ENCODE measurements at regions not wholly inside any gene's neighbourhood (a gene's known extent, or its start where the extent isn't known, plus 50 kb on each side); places are given as distances from the start of the nearest gene placed in this dataset.

DNA sequence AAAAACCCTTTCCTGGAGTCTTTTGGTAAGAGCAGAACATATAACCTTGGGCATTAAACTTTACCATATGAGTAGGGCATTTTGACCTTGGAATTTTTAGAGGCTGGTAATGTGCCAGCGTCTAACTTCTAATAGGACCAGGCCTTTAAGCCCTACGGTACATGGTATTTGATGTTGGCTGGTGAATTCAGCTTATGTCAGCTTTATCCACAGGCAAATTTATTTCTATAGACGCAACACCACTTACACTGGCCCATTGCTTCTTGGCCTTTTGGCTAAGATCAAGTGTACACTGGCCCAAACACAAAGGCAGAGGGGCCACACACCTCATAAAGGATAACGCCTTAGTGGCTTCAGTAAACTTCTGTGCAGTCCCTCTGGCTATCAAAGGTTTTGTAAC, 410.2 kb upstream of the LARGE1 start:
- no peak overlapping the region for H3K4me3 ChIP-seq (replicated peaks in 1 of 3; ENCODE audit: insufficient read depth in 1 of 3, low read depth in 1 of 3, low read length in 3 of 3)
- H3K27ac ChIP-seq (ENCODE audit: insufficient read depth, low read depth, low read length), result no peak overlapping the region
- H3K4me2 ChIP-seq (ENCODE audit: insufficient read depth, low read length), result no peak overlapping the region
- H3K27me3 ChIP-seq (ENCODE audit: control insufficient read depth in 2 of 2, insufficient read depth in 2 of 2, low read length in 2 of 2), result no peaks in the 10 kb centered on the region
- H3K79me2 ChIP-seq (ENCODE audit: control insufficient read depth, insufficient read depth, low read length), result no peaks in the 10 kb centered on the region
- H3K4me1 ChIP-seq (ENCODE audit: control insufficient read depth, extremely low read depth, insufficient read depth, low read length), result no peaks in the 10 kb centered on the region
- no peak overlapping the region for H3K9ac ChIP-seq (replicated peaks; ENCODE audit: extremely low read depth, insufficient read depth, low read length)
- H3K9me1 ChIP-seq (replicated peaks; ENCODE audit: control insufficient read depth, extremely low read depth, insufficient read depth, low read length), result no peaks in the 10 kb centered on the region
- ChIA-PET POLR2A (no interaction called here), CTCF (no interaction called here)
- H4K20me1 ChIP-seq (replicated peaks; ENCODE audit: control insufficient read depth, extremely low read depth, insufficient read depth, low read length), result no peaks in the 10 kb centered on the region
- no peak overlapping the region for H2AFZ ChIP-seq (ENCODE audit: low read depth, low read length)
- FAIRE-seq (no peak), DNase-seq (ENCODE audit: low read depth, low spot score) (no peak)
- no TSS peak for BruUV-seq (replicated peaks)
- TF ChIP-seq MYC (IDR thresholded peaks at IDR 0.05; ENCODE audit: low read depth, low read length) (no peak), EZH2 (IDR thresholded peaks at IDR 0.05; ENCODE audit: borderline replicate concordance, low read depth, low read length, severe bottlenecking) (no peak), FOS (IDR thresholded peaks at IDR 0.05; ENCODE audit: borderline replicate concordance, insufficient read depth, low read length) (no peak), POLR2A (IDR thresholded peaks at IDR 0.05; ENCODE audit: low read depth, low read length) (no peak), JUN (IDR thresholded peaks at IDR 0.05; ENCODE audit: borderline replicate concordance, insufficient read depth, insufficient read length, low read depth) (no peak), GATA2 (IDR thresholded peaks at IDR 0.05; ENCODE audit: insufficient read depth, insufficient read length, low read depth, low read length) (no peak), POLR2AphosphoS5 (IDR thresholded peaks at IDR 0.05; ENCODE audit: insufficient read depth, low read depth, low read length) (no peak)
- TF ChIP-seq, protein P1, sequence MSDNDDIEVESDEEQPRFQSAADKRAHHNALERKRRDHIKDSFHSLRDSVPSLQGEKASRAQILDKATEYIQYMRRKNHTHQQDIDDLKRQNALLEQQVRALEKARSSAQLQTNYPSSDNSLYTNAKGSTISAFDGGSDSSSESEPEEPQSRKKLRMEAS (IDR thresholded peaks at IDR 0.05; ENCODE audit: insufficient read depth, insufficient read length), result no peak
- TF ChIP-seq, protein P2, sequence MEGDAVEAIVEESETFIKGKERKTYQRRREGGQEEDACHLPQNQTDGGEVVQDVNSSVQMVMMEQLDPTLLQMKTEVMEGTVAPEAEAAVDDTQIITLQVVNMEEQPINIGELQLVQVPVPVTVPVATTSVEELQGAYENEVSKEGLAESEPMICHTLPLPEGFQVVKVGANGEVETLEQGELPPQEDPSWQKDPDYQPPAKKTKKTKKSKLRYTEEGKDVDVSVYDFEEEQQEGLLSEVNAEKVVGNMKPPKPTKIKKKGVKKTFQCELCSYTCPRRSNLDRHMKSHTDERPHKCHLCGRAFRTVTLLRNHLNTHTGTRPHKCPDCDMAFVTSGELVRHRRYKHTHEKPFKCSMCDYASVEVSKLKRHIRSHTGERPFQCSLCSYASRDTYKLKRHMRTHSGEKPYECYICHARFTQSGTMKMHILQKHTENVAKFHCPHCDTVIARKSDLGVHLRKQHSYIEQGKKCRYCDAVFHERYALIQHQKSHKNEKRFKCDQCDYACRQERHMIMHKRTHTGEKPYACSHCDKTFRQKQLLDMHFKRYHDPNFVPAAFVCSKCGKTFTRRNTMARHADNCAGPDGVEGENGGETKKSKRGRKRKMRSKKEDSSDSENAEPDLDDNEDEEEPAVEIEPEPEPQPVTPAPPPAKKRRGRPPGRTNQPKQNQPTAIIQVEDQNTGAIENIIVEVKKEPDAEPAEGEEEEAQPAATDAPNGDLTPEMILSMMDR (IDR thresholded peaks at IDR 0.05; ENCODE audit: extremely low read depth in 1 of 2, insufficient read depth in 1 of 2, low read depth in 1 of 2, low read length in 2 of 2), result no peak
- H3K36me3 ChIP-seq (ENCODE audit: control insufficient read depth in 2 of 2, extremely low read depth in 1 of 2, insufficient read depth in 2 of 2, low read length in 2 of 2), result no peaks in the 10 kb centered on the region
- H3K9me3 ChIP-seq (replicated peaks; ENCODE audit: control insufficient read depth, insufficient read depth, low read length), result peaks cover 10% of the 10 kb centered on the region
- dilution Hi-C loops (cut with MboI; ENCODE audit: extremely low pct_ligation_motif_present, low sequenced_read_pairs), result no loop called here
- intact Hi-C loops (cut with micrococcal nuclease), result no loop called here

Measured in endothelial cell of umbilical vein (primary cell).